ENCODE measurements at regions not wholly inside any gene's neighbourhood (a gene's known extent, or its start where the extent isn't known, plus 50 kb on each side); places are given as distances from the start of the nearest gene placed in this dataset.
"Not testable (repeated sequence)": the region's sequence is repeated elsewhere in the genome, so short reads cannot be mapped to it uniquely, and the experiment has no call there.

DNA sequence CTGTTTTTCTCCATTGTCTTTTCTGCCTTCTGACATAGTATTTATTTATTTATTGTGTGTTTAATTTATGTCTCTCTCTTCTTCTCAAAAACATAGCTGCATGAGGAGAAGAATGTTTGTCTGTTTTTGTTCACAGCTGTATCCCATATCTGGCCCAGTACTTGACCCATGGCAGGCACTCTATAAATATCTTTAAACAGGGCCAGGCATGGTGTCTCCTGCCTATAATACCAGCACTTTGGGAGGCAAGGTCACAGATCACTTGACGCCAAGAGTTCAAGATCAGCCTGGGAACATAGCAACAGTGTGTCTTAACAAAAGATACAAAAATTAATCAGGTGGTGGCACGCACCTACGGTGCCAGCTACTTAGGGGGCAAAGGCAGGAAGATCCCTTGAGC, 361.3 kb upstream of the KLHL29 start:
- DNase-seq (ENCODE audit: low spot score), result no peak

DNA sequence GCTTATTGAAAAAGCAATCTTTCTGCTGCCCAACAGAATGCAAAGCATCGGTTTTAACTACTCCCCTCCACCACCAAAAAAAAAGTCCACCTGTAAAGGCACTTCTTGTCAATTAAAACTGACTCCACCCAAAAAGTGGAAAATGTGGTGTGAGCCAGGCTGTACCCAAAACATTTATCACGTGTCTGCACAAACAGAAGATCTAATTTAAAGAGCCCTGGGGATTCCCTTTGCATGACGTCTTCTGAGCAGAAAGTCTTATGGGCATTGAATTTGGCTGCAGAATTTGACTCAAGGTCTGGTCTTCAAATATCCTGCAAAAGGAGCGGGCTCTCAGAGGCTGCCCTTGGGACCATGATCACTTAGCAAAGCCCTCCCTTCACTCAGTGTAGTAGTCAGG, 358.3 kb upstream of the KLHL29 start:
- DNase-seq (ENCODE audit: low spot score), result no peak

DNA sequence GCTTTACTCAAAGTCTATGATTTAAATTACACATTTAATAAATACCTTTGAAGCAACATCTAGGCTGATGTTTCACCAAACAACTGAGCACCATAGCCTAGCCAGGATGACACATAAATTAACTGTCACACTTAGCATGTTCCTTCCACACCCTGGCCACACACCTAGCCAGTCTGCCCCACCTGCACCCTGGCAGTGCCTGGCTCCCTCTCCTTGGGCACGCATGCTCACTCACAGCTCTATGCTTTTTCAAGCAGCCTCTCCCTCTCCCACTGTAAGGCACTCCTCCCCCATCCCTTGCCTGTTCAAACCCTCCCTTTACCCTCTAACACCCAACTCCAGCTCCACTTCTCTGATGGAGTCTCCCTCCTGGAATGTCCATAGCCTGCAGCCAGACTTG, 357.6 kb upstream of the KLHL29 start:
- no peak for DNase-seq (ENCODE audit: low spot score)

DNA sequence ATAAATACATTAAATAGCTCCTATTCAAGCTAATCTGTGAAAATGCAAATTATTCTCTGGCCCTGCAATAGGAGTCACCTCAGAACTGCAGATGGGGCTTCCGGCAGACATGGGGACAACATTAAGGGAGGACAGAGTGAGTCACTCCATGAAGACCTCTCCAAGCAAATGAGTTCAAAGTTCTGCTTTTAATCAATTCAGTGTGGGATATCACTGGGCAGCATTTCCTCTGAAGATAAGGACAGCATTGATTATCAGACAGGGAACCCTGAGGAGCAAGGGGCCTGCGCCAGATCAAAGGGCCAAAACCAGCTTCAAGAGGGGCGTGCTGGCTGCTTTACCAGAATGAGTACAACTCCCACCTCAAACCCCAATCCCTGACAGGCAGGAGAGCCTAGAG, 356.9 kb upstream of the KLHL29 start:
- no peak for DNase-seq (ENCODE audit: low spot score)

DNA sequence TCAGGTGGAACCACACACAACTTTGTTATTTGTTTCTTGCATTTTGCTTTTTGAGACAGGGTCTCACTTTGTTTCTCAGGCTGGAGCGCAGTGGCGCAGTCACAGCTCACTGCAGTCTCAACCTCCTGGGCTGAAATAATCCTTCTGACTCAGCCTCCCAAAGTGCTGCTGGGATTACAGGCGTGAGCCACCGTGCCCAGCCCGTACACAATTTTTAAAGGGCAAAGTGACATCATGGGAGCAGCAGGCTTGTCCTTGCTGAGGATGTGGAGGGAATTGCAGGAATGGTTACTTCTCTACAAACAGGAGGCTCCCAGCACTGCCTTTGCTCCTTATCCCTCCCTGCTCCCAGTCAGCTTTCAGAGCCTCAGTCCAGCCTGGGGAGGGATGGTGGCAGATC, 355.9 kb upstream of the KLHL29 start:
- no peak for DNase-seq (ENCODE audit: low spot score)

DNA sequence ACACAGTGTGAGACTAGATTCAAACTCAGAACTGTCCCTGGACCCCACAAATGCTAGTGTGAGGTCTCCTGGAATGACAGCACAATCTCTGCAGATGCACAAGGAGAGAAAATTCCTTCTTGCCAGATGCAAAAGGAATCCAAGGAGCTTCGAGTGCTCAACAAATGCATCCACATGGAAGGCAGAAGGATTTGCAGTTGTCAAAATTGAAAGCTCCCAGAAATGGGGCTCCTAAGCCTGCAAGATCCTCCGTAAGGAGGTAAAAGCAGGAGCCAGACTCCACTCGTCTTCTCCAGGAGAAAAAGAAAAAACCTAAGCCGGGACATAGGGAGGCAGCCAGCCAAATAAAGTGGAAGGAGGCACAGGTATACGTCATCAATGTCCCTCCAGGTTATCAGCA, 355.0 kb upstream of the KLHL29 start:
- no peak for DNase-seq (ENCODE audit: low spot score)

DNA sequence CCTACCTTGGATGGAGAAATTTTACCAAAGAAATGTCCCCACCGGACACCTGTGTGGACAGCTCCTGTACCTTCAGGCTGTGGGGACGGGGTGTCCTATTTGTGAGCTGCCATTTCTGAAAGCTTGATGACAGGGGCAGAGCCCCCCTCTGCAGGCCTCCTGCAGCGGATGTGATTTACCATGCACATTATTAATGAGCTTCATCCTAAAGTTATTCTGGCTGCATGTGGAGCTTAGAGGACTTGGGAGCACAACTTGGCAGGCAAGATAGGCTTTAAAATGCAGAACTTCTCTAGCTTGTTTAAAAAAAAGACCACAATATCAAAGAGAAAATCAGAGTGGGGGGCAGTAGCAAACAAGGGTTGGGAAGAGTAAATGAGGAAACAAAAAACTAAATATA, 350.0 kb upstream of the KLHL29 start:
- DNase-seq (ENCODE audit: low spot score), result no peak

DNA sequence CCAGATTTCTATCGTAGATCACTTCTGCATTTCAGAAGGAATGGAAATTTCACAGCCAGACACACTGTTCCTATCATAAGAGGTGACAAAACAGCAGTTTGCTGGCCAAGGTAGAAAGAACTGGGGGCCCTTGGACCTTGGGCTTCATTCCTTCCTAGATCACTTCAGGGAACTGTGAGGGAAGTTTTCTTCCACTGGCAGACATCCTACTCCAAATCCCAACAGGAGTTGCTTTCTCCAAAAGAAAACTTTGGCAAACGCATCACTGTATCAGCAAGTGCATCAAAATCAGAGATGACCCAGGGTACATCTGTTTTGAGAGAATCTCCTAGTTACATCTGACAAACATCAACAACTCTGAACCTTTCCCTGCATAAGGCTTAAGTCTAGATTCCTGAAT, 348.4 kb upstream of the KLHL29 start:
- DNase-seq (ENCODE audit: low spot score), result no peak

DNA sequence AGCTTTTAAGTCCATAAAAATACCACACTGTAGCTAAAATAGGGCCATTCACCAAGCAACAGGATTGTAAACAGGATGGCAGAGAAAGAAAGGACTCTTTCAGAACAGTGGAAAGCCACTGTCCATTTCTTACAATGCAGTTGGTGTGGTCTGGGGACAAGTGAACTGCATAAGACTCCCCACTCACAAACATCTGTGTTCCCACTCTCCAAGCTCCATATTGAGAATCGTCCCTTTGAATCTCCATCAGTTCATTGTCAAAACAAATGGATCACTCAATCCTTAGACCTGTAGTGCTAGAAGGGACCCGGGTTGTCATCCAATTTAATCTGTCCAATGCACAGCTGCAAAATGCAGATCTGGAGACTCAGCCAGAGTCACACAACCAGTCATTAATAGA, 347.4 kb upstream of the KLHL29 start:
- peak; percentile 99 for DNase-seq (ENCODE audit: low spot score)

DNA sequence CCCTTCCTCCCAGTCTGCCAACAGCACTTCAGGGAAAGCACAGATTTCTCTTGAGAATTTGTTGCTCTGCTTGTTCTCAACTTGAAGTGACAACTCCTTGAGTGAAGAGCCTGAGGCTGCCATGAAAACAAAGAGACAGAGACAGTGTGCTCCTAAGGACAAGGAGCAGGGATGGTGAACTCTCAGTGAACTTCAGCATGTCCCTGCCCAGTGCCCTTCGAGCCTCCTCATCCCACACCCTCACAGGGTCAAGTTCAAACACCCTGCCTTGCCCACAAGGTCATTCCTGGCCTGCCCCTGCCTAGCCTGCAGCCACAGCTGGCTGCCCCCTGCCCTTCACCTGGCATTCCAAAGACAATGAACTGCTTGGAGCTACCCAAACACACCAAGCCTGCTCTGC, 343.5 kb upstream of the KLHL29 start:
- DNase-seq (ENCODE audit: low spot score), result no peak

DNA sequence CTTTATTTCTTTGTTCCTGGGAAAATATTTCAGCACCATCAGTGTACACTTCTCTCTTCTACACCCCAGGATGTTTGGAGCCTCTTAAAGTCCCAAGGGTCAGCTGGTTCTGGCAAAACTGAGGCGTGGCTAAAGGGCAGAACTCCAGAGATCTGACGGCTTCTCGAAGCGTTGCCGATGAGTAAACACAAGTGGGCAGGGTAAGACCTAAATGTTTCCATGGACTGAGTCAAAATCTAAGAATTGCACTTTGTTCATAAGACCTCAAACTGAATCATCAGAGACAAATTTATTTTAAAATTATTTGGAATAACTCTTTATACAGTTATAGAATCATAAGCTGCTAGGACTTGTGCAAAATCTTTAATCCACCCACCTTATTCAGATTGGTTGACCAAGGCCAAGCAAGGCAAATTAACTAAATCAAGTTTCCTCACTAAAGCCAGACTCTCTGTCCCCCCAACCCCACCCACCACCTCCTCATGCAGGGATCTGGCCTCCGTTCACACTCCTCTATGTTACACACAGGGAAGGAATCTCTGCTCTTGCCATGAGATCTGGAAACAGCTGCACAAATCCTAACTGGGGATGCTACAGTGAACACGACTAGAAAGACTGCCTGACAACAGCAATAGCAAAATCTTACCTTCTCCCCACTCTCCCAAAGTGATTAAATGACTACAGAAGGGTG, 342.6 kb upstream of the KLHL29 start:
- no peak for DNase-seq (ENCODE audit: low spot score)

DNA sequence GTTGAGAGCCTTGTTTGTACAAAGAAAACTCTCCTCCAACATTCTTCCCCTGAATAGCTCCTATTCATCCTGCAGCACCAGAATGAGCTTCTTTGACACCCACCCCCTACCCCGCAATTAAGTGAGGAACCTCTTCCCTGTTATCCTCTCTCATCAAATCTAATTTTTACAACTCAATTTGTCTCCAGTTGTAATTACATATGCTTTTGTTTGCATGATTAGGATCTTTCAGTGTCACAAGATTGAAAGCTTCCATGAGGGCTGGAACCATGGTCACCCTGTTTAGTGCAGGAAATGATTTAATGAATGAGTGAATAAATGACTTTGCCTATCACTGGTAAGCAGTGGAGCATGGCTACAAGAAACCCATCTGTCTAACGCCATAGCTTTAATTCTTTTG, 334.6 kb upstream of the KLHL29 start:
- no peak for DNase-seq (ENCODE audit: low spot score)

DNA sequence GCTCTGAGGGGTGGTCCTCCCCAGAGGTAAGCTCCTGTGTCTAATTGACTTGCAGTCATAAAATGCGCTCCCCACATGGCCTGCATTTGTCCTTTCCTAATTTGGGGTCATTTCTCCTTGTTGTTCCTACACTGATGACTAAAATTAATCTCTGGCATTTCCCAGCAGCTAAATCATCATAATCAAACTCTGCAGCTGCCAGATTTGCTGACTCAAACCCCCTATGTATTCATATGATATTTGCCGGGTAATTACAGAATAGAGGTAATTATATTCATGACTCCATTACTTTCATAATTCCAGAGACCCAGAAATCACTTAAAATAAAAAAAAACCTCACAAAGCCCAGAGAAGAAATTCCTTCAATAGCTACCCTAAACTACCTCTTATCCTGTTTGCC, 331.4 kb upstream of the KLHL29 start:
- DNase-seq (ENCODE audit: low spot score), result no peak

DNA sequence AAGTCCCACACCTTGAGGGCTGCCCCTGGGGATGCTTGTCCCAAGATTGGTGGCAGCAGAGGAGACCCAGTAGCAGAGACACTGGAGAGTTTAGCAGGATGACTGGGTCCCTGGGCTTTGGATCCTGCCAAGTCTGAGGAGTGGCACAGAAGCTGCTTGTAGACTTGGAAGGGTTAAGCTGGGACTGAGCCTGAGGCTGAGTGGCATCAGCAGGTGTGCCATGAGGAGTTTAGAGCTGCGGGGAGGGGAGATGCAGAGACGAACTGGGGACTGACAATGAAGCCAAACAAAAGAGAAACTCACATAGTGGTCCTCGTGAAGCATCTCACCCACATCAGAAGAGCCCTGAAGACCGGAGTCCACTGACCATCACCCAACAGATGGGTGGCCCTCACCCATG, 329.7 kb upstream of the KLHL29 start:
- DNase-seq (ENCODE audit: low spot score), result no peak

DNA sequence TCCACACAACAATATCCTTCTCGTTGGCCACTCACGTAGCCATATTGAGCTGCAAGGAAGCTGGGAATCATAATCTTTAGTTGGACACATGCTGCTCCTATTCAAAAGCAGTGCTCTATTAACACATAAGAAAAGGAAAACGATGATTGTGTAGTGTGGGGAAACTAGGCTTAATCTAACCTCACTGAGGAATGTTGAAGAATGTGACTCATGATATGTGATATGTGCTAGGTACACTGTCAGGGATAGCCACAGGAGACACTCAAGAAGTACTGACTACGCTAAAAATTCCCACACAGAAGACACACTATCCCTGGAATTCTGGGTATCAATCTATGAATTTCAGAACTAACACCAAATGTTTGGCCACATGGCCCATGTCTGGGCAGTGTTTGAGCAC, 328.1 kb upstream of the KLHL29 start:
- DNase-seq (ENCODE audit: low spot score), result not testable (repeated sequence)

DNA sequence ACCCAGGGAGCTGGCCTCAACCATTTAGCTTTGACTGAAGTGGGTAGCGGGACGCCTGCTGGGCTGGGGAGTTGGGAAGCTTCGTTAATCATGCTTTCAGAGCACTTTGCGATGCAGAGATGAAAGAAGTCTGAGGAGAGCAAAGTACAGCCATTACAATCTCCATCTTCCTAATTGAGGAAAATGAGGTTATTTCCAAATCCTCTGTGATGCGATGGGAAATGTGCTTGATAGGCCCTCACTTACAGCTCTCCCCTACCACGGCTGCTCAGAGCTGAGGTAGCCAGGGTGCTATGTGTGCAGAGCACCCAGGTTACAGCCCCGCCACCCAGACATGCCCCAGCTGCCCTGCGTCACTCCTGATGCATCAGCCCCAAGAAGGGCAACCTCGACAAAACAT, 326.5 kb upstream of the KLHL29 start:
- DNase-seq (ENCODE audit: low spot score), result no peak

DNA sequence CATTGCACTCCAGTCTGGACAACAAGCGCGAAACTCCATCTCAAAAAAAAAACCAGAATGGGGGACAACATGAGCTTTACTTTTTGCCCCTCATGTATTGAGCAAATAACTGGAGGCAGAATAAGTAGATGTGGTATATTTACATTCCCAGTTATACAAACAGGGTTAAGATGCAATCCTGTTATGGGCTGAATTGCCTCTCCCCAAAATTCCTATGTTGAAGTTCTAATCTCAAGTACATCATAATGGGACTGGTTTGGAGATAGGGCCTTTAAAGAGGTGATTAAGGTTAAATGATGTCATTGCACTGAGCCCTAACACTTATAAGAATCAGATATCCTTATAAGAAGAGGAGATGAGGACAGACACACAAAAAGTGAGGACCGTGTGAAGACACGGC, 319.8 kb upstream of the KLHL29 start:
- DNase-seq (ENCODE audit: low spot score), result no peak

DNA sequence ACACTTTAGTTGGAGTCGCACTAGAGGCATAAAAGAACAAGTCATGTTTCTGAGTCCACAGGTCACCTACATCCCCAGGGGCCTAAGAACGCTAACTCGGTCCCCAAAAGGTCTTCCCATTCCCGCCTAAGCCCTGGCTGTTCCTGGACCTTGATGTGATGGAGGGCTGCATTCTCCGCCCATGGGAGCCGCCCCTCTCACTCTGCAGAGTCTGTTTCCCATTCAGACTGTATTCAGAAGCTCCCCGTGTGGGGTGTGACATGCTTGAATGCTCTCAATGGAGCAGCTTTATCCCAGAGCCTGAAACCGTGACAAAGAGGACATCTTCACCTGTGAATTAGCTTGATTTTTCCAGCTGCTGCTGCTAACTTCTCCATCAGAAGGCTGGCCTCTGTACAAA, 319.0 kb upstream of the KLHL29 start:
- DNase-seq (ENCODE audit: low spot score), result no peak

DNA sequence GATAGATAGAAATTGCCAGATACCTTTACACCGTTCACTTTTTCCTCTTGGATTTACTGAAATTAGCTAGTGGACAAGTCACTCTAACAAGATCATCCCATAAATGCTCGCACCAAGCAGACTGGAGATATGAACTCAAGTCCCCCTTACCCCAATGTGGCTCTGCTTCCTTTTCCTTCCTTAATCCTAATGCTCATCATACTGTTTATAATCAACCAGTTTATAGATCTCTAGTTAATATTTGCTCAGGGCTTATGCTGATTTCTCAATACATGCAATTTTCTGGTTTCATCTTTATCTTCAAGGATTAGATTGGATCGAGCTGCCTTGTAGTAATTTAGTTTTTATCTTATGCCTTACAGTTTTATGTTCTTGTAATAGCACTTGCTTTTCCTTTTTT, 318.3 kb upstream of the KLHL29 start:
- DNase-seq (ENCODE audit: low spot score), result no peak

DNA sequence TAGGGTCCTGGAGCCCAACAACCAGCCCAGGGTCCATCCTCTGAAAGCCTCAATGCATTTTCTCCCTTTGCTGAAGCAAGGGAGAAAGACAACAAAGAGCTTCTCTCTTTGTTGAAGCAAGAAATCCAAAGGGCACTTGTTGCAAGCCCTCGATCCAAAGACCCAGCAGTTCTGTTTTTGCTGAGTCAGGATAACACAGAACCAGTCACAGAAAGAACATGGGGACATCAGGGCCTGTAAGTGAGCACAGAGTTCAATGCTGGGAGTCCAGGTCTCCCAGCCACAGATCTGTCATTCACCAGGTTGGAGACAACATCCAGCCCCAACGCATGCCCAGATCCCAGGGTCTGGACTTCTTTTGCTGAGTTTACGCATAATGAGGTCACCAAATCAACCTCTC, 315.8 kb upstream of the KLHL29 start:
- no peak for DNase-seq (ENCODE audit: low spot score)

DNA sequence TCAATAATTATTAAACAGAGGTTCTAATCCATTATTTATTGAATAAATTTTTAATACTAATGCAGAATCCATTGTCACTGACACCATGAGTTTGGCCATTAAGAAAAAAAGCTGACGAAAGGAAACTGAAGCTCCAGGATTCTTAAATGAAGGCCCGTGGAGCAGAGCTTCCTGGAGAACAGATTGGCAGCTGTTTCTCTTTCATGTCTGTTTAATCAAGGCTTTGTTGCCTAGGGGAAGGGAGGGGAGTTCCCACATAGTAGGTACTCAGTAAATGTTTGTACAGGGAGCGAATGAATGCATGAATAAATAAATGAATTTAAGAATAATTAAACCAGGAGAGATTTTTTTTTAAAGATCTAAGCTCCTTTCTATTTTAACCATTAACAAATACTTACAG, 315.1 kb upstream of the KLHL29 start:
- no peak for DNase-seq (ENCODE audit: low spot score)

DNA sequence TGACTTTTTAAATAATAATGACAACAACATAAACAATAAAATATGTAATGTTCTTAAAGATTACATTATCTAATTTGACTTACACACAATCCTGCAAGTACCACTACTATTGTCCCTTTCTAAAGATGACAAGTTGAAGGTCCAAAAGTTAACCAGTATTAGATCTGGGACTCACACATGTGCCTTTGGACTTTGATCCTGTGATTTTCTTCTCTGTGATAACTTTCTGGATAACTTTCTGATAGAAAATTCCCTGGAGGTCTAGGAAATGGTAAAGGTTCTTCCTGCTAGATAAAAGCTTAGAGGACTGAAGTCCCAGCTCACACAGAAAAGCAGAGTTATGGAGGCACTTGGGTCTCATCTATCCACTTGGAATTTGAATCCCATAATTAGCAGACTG, 311.9 kb upstream of the KLHL29 start:
- no peak for DNase-seq (ENCODE audit: low spot score)

DNA sequence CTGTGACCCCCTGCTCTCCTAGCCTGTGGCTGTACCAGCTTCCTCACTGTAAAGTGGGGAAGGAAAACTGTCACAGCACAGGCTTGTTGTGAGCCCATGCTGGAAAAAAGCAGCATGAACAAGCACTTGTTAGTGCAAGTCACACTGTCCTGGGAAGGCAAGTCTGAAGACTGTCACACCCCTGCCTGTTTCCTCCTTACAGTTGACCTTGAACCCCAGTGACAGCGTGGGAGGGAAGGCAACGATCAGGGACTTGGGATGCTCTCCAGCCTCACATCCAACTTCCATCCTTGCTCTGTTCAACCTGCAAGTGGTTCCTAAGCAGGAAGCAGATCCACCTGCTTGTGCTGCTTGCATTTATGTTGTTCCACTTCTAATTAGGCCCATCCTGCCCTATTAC, 311.3 kb upstream of the KLHL29 start:
- no peak for DNase-seq (ENCODE audit: low spot score)

DNA sequence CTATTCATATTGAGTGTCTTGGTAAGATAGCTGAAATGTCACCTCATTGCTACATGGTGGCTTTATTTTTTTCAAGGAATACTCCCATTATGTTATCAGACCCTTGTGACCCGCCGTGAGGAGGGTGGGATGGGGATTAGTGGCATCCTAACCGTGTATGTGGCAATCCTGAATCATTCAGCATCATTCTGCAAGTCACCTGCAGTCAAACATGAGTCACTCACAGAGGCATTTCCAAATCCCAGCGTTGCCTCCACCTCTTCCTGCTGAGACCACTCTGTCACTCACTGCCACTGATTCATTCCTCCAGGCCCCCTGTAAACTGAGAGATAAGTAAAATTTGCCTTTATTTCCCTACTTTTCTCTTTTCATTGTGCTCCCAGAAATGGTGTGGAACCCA, 307.4 kb upstream of the KLHL29 start:
- DNase-seq (ENCODE audit: low spot score), result no peak
